H1 (cell line): ENCODE measurements at regions not wholly inside any gene's neighbourhood (a gene's known extent, or its start where the extent isn't known, plus 50 kb on each side); places are given as distances from the start of the nearest gene placed in this dataset.

Source experiments
- CTCF ChIA-PET: fragments of 300-600 bp; sonication (Branson Sonifier 250); formaldehyde crosslinking; loops from one replicate; lab custom pipeline; 2021; ENCODE audit not compliant: partially characterized antibody; lab: Charles Lee
- POLR2A ChIA-PET: fragments of 300-600 bp; sonication (Branson Sonifier 250); formaldehyde crosslinking; loops from one replicate; lab custom pipeline; 2021; ENCODE audit warnings: inconsistent platforms; ENCODE audit not compliant: partially characterized antibody; lab: Charles Lee
- DNase-seq, 2 experiments: peaks; one replicate each; pipeline versions ENCODE4 v3.0.0 to v3.0.0-alpha.2; 2010 to 2022; ENCODE audit warnings: low spot score in 2 of 2, low read depth in 1 of 2, mixed read lengths in 1 of 2
- FAIRE-seq: peaks from 2 replicates; lab custom pipeline; 2011; peaks lifted over from hg19 to GRCh38; lab: Jason Lieb, UNC
- H2AFZ ChIP-seq: 2 replicates; pipeline ENCODE4 v1.8.1; 2012; ENCODE audit warnings: low read length, inconsistent platforms
- H2AK5ac ChIP-seq: 2 replicates; pipeline ENCODE4 v1.6.1; 2013; ENCODE audit warnings: low read depth, low read length
- H2BK120ac ChIP-seq: replicated peaks from 2 replicates; pipeline ENCODE3; 2013; ENCODE audit warnings: low read depth, low read length, inconsistent platforms
- H2BK12ac ChIP-seq: 2 replicates; pipeline ENCODE4 v1.6.1; 2013; ENCODE audit warnings: low read depth, low read length
- H2BK15ac ChIP-seq: 2 replicates; pipeline ENCODE4 v1.6.1; 2013; ENCODE audit warnings: low read length
- H2BK20ac ChIP-seq: 2 replicates; pipeline ENCODE4 v1.6.1; 2013; ENCODE audit warnings: low read length
- H2BK5ac ChIP-seq: 2 replicates; pipeline ENCODE4 v1.6.1; 2013; ENCODE audit warnings: low read depth, low read length
- H3K14ac ChIP-seq: 2 replicates; pipeline ENCODE4 v1.6.1; 2013; ENCODE audit warnings: inconsistent platforms; ENCODE audit not compliant: insufficient read length
- H3K18ac ChIP-seq: 2 replicates; pipeline ENCODE4 v1.6.1; 2013; ENCODE audit warnings: low read length; ENCODE audit errors: extremely low read depth
- H3K23ac ChIP-seq: 2 replicates; pipeline ENCODE4 v1.6.1; 2013; ENCODE audit warnings: inconsistent platforms; ENCODE audit not compliant: insufficient read length
- H3K23me2 ChIP-seq: 2 replicates; pipeline ENCODE4 v1.6.1; 2013; ENCODE audit warnings: low read depth, low read length
- H3K27ac ChIP-seq: 2 replicates; pipeline ENCODE4 v1.6.1; 2011; ENCODE audit warnings: low read depth, low read length, inconsistent platforms
- H3K27me3 ChIP-seq, 4 experiments: replicated peaks in 1 of 4; 1 replicate in 1 of 4; 2 replicates in 3 of 4; pipeline versions ENCODE4 v1.6.1 to v1.8.1; 2011 to 2013; ENCODE audit warnings: low read length in 3 of 4, mild to moderate bottlenecking in 3 of 4, inconsistent platforms in 2 of 4, mixed read lengths in 2 of 4, moderate library complexity in 1 of 4; ENCODE audit not compliant: control insufficient read depth in 3 of 4, insufficient read depth in 3 of 4; ENCODE audit errors: extremely low read depth in 1 of 4
- H3K36me3 ChIP-seq, 4 experiments: 2 replicates each; pipeline versions ENCODE4 v1.6.1 to v1.8.1; 2011 to 2013; ENCODE audit warnings: mild to moderate bottlenecking in 4 of 4, low read length in 3 of 4, moderate library complexity in 2 of 4, control low read depth in 1 of 4, inconsistent platforms in 1 of 4; ENCODE audit not compliant: insufficient read depth in 4 of 4, control insufficient read depth in 2 of 4
- H3K4ac ChIP-seq: replicated peaks from 2 replicates; pipeline ENCODE3; 2013; ENCODE audit warnings: low read length, low read depth, mixed read lengths, inconsistent platforms; ENCODE audit not compliant: insufficient read length
- H3K4me1 ChIP-seq, 4 experiments: replicated peaks in 1 of 4; 1 replicate in 1 of 4; 2 replicates in 3 of 4; pipeline versions ENCODE4 v1.6.1 to v1.8.1; 2011 to 2013; ENCODE audit warnings: low read length in 3 of 4, inconsistent platforms in 2 of 4, mixed read lengths in 1 of 4; ENCODE audit not compliant: insufficient read depth in 4 of 4, control insufficient read depth in 3 of 4
- H3K4me2 ChIP-seq, 2 experiments: 2 replicates each; pipeline versions ENCODE4 v1.6.1 to v1.8.1; 2011 to 2013; ENCODE audit warnings: low read depth in 2 of 2, low read length in 2 of 2, control low read depth in 1 of 2, inconsistent platforms in 1 of 2, mild to moderate bottlenecking in 1 of 2; ENCODE audit not compliant: insufficient read depth in 1 of 2
- H3K4me3 ChIP-seq, 4 experiments: fragments of 200-600, 300-600 bp in 1 of 4; sonication (generic), shearing (Covaris generic), sonication (Bioruptor Twin) in 1 of 4; 2 replicates each; pipeline versions ENCODE4 v1.5.1 to v1.8.1; 2011 to 2016; ENCODE audit warnings: low read length in 4 of 4, low read depth in 3 of 4, control low read depth in 2 of 4, inconsistent platforms in 2 of 4, mild to moderate bottlenecking in 2 of 4, mixed read lengths in 1 of 4, moderate library complexity in 1 of 4; ENCODE audit not compliant: insufficient read depth in 2 of 4; ENCODE audit errors: extremely low read depth in 1 of 4
- H3K56ac ChIP-seq: replicated peaks from 2 replicates; pipeline ENCODE3; 2013; ENCODE audit warnings: low read depth, mild to moderate bottlenecking, mixed read lengths, low read length, inconsistent platforms; ENCODE audit not compliant: insufficient read length
- H3K79me1 ChIP-seq: 2 replicates; pipeline ENCODE4 v1.6.1; 2013; ENCODE audit warnings: low read depth, low read length, control low read depth
- H3K79me2 ChIP-seq, 2 experiments: 2 replicates each; pipeline versions ENCODE4 v1.6.1 to v1.8.1; 2012 to 2013; ENCODE audit warnings: low read length in 2 of 2, mild to moderate bottlenecking in 2 of 2, inconsistent platforms in 1 of 2; ENCODE audit not compliant: insufficient read depth in 2 of 2, control insufficient read depth in 1 of 2
- H3K9ac ChIP-seq, 4 experiments: replicated peaks in 1 of 4; 1 replicate in 1 of 4; 2 replicates in 3 of 4; pipeline versions ENCODE4 v1.6.1 to v1.8.1; 2011 to 2013; ENCODE audit warnings: low read depth in 3 of 4, low read length in 3 of 4, control low read depth in 2 of 4, mild to moderate bottlenecking in 2 of 4, moderate library complexity in 2 of 4, inconsistent platforms in 1 of 4; ENCODE audit errors: extremely low read depth in 1 of 4
- H3K9me3 ChIP-seq, 2 experiments: 2 replicates each; pipeline versions ENCODE4 v1.6.1 to v1.8.1; 2012 to 2013; ENCODE audit warnings: mild to moderate bottlenecking in 2 of 2, moderate library complexity in 2 of 2, control low read depth in 1 of 2, inconsistent platforms in 1 of 2, low read depth in 1 of 2, low read length in 1 of 2, mixed read lengths in 1 of 2; ENCODE audit not compliant: insufficient read depth in 2 of 2
- H4K20me1 ChIP-seq, 2 experiments: replicated peaks in 1 of 2; 2 replicates each; pipeline versions ENCODE3 to v1.8.1; 2011 to 2013; ENCODE audit warnings: inconsistent platforms in 2 of 2, low read length in 2 of 2, mild to moderate bottlenecking in 1 of 2; ENCODE audit not compliant: insufficient read depth in 2 of 2, control insufficient read depth in 1 of 2
- H4K5ac ChIP-seq: 2 replicates; pipeline ENCODE4 v1.6.1; 2013; ENCODE audit warnings: low read length, low read depth, mixed read lengths, inconsistent platforms; ENCODE audit not compliant: insufficient read length
- H4K8ac ChIP-seq: 2 replicates; pipeline ENCODE4 v1.8.0; 2013; ENCODE audit warnings: mild to moderate bottlenecking, moderate library complexity, low read length, inconsistent platforms; ENCODE audit not compliant: insufficient read depth; ENCODE audit errors: extremely low read depth
- H4K91ac ChIP-seq: replicated peaks from 2 replicates; pipeline ENCODE3; 2013; ENCODE audit warnings: low read length, mixed read lengths, inconsistent platforms; ENCODE audit not compliant: insufficient read length
- CBX8 ChIP-seq: fragments of 300-800, 300-1000 bp; sonication (generic); IDR thresholded peaks from 2 replicates; pipeline ENCODE4 v1.7.1; 2016; ENCODE audit warnings: low read depth, low read length, borderline replicate concordance
- CHD2 ChIP-seq: IDR thresholded peaks from 2 replicates; pipeline ENCODE4 v1.6.1; 2012; ENCODE audit warnings: low read length, improper control_type of control experiment
- PHF8 ChIP-seq: fragments of 200-600 bp; sonication (generic); conservative IDR thresholded peaks from 2 replicates; pipeline ENCODE4 v1.7.1; 2012; ENCODE audit warnings: low read depth, mild to moderate bottlenecking, inconsistent platforms, low read length, moderate library complexity
- SP4 ChIP-seq: IDR thresholded peaks from 2 replicates; pipeline ENCODE4 v1.6.1; 2012; ENCODE audit warnings: low read length, inconsistent platforms
- WGBS, 2 experiments: shearing (Covaris generic) in 1 of 2; methylation state at CpG; one replicate each; pipeline versions ENCODE4 v1.1.6 to v1.1.7; 2013 to 2015; ENCODE audit warnings: low lambda C conversion rate in 2 of 2, mixed read lengths in 2 of 2, inconsistent platforms in 1 of 2, low coverage in 1 of 2, missing lambda C conversion rate in 1 of 2; ENCODE audit not compliant: insufficient replicate concordance in 2 of 2, insufficient coverage in 1 of 2, insufficient read length in 1 of 2; ENCODE audit errors: extremely low coverage in 1 of 2, missing lambda C conversion rate in 1 of 2; 5-methylcytosine and 5-hydroxymethylcytosine counted together

DNA sequence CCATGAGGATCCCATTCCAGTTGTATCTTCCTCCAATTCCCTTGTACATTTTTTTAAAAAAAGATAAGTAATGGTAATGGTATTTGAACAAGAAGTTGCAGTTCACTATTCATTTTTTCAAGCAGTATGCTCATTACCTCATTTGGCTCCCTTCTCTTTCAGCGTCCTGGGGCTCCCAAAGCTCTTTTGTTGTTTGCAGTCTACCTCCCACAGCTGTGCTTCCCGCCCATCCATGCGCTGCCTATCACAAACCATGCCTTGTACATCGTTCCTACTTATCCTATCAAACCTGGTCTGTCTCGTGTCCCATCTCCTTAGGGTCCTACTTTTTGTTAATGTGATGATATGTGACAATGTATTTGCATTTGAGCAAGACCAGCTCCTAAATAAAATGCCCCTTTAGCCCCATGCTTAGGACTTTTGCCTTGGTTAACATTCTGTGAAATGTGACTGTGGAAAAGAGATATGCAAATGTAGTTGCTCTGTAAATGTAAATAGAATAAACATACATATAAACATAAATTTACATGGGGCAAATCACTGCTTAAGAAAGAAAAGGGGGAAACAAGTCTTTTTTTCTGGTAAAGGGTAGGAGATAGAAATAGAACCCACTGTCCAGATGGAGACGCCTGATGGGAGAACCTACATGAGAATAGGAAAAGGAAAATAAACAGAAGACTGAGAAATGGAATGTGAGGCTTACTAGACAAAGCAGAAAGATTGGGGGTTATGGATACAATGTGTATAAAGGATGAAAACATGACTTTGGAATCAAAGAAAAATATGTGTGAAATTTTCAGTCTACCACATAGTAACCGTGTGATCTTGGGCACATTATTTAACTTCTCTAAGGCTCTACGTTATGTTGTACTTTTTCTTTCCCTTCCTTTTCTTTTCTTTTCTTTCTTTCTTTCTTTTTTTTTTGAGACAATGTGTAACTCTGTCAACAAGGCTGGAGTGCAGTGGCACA, 59.8 kb upstream of the PLXNA2 start:
- no peak overlapping the region for H2BK15ac ChIP-seq
- no peak overlapping the region for H4K8ac ChIP-seq
- ChIA-PET POLR2A (no interaction called here), CTCF (interaction anchor here (1.4 kb wide), 1 partner anchor 9 kb away, joined by 3 read pairs; no protein-coding TSS in a partner anchor)
- no peak overlapping the region for H2AK5ac ChIP-seq
- H3K18ac ChIP-seq: no peak overlapping the region
- no peak overlapping the region for H3K4me2 ChIP-seq
- FAIRE-seq: no peak
- H4K91ac ChIP-seq: no peak overlapping the region
- no peaks in the 10 kb centered on the region; a peak in 1 of 7 replicates for H3K4me1 ChIP-seq
- no peaks in the 10 kb centered on the region for H3K23me2 ChIP-seq
- no peak overlapping the region for H3K4me3 ChIP-seq
- H3K4ac ChIP-seq: no peak overlapping the region
- H2BK12ac ChIP-seq: no peak overlapping the region
- H3K56ac ChIP-seq: no peak overlapping the region
- H3K27ac ChIP-seq: no peak overlapping the region
- no peaks in the 10 kb centered on the region for H3K36me3 ChIP-seq
- H2AFZ ChIP-seq: no peak overlapping the region
- no peak overlapping the region for H2BK120ac ChIP-seq
- H3K9me3 ChIP-seq: no peaks in the 10 kb centered on the region
- no peaks in the 10 kb centered on the region for H4K20me1 ChIP-seq
- TF ChIP-seq CHD2 (no peak), PHF8 (no peak), CBX8 (no peak), SP4 (no peak)
- TF ChIP-seq, all 59 proteins: peak for 0
- DNase-seq: no peak
- H2BK5ac ChIP-seq: no peak overlapping the region
- no peaks in the 10 kb centered on the region for H3K79me2 ChIP-seq
- no peak overlapping the region for H3K14ac ChIP-seq
- WGBS, 2 experiments: 85% methylated on average over 8 of the region's 8 CpGs; no CpG with 5 or more reads in 1 of the 2 experiments
- no peaks in the 10 kb centered on the region for H3K79me1 ChIP-seq
- no peaks in the 10 kb centered on the region for H3K27me3 ChIP-seq
- no peak overlapping the region for H4K5ac ChIP-seq
- no peak overlapping the region for H2BK20ac ChIP-seq
- no peak overlapping the region for H3K9ac ChIP-seq
- no peak overlapping the region for H3K23ac ChIP-seq
